Left renal cortex interstitium (tissue), 4 donors: ENCODE measurements at regions not wholly inside any gene's neighbourhood (a gene's known extent, or its start where the extent isn't known, plus 50 kb on each side); places are given as distances from the start of the nearest gene placed in this dataset.

Source experiments
- DNase-seq, 4 donors: peaks; one replicate each; pipeline ENCODE4 v3.0.0-alpha.2; 2013; ENCODE audit warnings: low read depth in 4 of 4, low spot score in 2 of 4, missing footprints in 1 of 4

DNA sequence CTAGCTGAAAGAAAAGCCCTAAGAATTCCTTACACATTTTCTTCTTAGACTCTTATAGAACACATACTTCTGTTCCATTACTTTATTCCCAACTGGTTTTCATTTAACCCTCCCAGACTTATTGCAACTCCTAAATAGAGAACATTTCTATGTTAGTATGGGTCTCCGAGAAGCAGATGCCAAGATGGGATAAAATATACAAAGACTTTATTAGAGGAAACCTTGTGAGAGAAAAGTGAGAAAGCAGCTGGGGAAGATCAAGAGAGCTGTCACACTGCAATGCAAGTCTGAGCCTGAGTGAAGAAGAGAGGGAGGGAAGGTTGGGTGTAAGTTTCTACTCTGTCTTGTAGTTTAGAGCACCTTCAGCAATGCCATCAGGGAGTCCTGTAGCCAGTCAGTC lies 979.3 kb downstream of the IGSF11 start:
- DNase-seq = peak in 1 of 4 donors; percentile 2

- DNase-seq = no peak
These were observed 977.6 kb downstream of the IGSF11 start for GRCh38 chr3:118057086-118057485.

- no peak for DNase-seq
These were observed 975.5 kb downstream of the IGSF11 start for GRCh38 chr3:118059096-118059495.

- no peak for DNase-seq
These were observed 967.2 kb downstream of the IGSF11 start for GRCh38 chr3:118067439-118067838.

DNA sequence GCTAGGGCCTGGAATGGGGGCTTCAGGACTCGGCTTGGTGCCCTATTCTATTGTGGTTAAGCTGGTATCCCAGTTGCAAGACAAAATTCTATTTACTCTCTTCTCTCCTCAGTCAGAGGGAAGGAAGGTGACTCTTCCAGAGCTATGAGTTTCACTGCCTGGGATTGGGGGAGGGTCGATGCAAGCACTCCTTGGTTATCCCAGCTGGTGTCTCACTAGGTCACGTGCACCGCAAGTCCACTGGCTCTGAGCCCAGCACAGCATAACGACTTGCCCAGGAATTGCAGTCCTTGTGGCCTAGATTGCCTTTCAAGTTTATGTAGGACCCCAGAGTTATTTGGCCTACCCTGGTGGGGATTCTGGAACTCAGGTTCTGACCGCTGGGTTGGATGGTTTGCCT lies 958.8 kb downstream of the IGSF11 start:
- DNase-seq = no peak

DNA sequence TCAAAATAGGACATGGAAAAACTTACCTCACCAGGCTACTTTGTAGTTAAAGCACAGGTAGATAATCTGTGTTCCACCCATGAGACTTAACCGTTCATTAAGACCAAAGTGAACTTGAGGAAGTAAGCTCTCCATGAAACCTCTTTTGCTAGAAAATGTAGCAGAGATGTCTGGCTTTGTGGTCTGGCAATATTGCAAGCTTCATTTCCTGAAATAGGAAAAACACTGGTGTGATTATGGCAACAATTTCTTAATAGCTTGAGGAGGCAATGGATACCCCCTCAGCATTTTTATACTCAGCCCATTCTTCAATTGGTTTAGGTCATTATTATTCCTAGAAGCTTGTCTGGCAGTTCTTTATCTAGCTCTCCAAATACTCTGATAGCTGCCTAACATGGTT lies 957.3 kb downstream of the IGSF11 start:
- no peak for DNase-seq

GRCh38 chr3:118080889-118081288 lies 953.8 kb downstream of the IGSF11 start:
- DNase-seq = no peak

GRCh38 chr3:118088696-118089095 lies 946.0 kb downstream of the IGSF11 start:
- DNase-seq = no peak

DNA sequence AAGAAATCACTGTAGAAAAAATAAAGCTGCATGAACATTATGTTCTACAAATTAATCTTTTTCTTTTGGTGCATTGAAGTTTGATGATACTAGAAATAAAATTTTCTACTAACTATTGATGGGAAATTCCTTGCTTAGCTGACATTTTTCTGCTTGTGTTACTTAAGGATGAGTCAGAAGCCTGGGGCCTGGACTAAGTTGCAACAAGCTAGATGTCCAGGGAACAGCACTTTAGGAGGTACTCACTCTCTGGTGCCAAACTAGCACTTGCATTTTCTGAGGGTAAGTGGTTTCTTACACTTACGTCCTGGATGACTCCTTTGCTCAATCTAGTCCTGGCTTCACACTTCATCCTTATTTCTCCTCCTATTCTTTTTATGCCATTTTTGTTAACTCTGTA lies 945.1 kb downstream of the IGSF11 start:
- no peak for DNase-seq

DNA sequence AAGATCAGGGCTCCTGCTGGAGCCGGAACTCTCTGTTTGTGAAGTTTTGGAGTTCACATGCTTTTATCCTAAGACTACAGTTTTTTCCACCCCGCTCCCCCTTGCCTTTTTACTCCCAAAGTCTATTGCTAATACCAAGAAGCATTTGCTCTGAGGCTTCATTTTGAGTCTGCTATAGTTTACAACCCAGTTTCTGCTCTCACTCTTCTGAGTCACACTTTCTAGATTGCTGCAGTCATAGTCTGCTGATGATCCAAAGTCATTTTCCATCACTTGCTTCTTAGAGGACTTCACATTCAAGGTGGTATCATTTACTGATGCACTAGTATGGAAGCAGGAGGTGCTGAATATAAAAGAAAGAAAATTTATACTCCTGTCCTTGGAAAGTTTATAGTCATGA lies 937.4 kb downstream of the IGSF11 start:
- DNase-seq = no peak

DNA sequence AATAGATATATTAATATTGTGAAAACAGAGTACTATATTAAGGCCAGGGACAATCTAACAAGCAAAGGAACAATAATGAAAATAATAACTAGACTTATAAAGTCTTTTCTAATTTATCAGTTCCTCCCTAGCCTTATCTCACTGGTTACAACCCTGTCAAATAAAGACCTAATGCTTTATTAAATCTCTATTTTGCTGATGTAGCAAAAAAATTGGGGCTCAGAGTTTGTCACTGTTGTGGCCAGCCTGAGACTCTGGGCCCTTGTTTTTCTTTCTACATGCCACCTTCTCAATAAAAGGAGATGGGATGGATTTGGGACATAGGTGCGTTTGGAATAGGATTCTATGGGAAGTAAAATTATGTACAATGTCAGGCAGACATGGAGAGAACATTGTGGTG lies 937.0 kb downstream of the IGSF11 start:
- no peak for DNase-seq

- DNase-seq = no peak
These were observed 935.8 kb downstream of the IGSF11 start for GRCh38 chr3:118098827-118099226.

- DNase-seq = no peak
These were observed 932.8 kb downstream of the IGSF11 start for GRCh38 chr3:118101891-118102290.

- DNase-seq = no peak
These were observed 931.9 kb downstream of the IGSF11 start for GRCh38 chr3:118102737-118103136.

DNA sequence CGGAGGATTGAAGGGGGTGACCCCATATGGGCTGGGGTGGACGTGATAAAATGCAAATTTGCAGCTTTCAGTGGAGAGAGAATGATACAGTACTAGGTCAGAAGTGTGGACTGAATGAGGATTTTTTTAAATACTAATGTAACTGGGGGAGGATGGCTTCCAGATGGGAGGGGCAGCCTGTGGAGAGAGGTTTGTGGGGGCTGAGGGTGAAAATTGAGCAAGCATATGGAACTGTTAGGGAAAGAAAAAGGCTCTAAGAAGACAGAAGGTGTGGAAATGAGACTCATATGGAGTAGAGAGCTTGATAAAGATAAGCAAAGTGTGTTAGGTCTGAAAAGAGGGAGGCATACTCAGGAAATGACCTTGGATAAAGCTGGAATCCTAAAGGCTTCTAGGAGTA lies 926.4 kb downstream of the IGSF11 start:
- DNase-seq = no peak

DNA sequence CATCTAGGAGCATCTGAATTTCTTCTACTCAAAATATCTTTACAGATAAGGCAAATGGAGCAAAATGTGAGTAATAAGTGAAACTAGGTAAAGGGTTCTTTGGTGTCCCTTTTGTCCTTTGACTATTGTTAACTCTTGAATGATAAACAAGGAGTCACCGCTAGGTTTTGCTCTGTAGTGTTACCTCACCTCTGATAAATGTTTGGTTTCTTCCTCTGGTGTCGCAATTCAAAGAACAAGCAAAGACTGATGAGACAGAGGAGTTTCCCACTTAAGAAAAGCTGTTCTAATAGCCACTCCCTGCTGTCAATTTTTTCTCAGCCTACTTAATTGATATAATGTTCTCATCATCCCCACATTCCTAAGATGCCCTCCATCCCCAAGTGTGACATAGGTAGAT lies 925.9 kb downstream of the IGSF11 start:
- DNase-seq = no peak

DNA sequence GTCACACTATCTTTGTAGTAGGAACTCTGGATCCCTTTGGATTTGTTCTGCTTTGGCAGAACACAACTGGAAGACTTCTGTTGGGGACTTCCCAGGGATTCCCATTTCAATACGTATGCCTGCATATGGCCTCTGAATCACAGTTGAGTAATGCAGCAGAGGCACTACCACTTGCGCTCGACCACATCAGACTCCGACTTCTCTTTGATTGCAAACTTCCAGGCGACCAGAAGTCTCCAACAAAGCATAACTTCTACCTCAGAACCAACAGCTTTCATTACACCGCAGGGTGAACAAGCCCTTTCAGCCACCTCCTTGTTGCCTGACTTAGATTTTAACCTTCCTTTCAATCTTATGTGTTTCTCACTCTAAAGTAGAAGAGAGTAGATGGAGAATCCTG lies 924.4 kb downstream of the IGSF11 start:
- DNase-seq = no peak

DNA sequence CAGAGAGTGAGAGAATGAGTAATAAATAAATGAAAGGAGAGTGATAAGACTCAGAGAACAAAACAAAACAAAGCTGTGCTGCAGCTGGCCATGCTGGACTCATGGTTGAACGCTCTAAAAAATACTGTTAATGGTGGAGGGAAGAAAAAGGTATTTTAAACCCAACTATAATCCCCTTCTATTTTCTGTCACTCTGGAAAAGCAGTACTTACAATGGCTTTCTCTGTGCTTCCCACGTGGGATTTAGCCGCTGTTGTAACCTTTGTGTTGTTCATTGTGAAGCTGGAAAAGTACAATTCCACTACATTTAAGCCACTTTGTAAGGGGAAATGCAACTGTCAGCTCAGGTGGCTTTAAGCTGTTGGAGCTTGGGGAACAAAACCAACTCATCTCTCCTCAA lies 917.7 kb downstream of the IGSF11 start:
- no peak for DNase-seq

- no peak for DNase-seq
These were observed 907.9 kb downstream of the IGSF11 start for GRCh38 chr3:118126751-118127150.

GRCh38 chr3:118127992-118128391 lies 906.7 kb downstream of the IGSF11 start:
- no peak for DNase-seq

DNA sequence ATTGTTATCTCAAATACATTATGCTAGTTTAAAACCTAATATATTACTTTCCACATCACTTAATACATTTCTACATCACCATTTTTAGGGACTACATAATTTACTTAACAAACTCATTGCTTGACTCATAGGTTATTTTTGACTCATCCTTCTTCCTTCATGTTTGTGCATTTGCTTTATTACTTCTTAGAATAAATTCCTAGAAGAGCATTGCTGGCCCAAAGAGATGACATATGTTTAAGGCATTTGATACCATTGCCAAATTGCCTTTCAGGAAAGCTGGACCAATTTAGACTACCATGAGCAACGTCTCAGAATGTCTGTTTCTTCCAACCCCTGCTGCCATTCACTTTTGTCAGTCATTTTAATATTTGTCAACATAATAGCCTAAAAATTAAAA lies 905.8 kb downstream of the IGSF11 start:
- no peak for DNase-seq

DNA sequence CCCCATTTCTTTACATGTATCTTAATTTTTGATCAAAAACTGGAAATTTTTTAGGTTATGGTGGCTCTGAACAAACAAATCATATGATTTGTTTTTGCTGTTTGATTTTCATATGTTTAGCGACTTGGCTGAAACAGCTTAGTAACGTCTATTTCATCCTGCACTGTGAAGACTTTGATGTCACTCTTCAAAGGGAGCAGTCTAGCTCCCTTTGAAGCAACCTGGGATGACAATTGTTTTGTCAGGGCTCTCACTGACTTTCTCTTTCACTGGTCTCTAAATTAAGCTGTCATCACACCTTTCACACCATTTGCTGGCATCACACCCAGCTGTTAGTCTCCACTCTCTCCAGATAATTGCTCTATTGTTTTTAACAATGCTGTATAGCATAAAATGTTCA lies 896.9 kb downstream of the IGSF11 start:
- DNase-seq = no peak

DNA sequence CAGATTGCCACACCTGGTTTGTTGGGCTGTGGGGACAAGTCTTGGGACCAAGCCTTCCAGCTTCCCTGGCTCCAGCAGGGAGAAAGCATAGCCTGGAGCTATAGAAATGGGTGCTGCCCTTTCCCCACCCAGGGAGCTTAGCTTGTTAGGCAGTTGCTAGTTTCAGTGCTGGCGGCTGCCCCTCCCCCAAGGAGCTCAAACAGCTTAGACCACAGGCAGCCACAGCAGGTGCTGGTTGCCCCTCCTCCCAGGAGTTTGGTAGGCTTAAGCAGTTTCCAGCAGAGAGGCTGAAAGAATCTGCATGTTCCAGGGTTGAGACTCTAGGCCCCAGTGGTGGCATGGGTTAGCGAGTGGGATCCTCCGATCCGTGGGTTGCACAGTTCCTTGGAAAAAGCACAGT lies 889.7 kb downstream of the IGSF11 start:
- DNase-seq = no peak
